ENCODE measurements at regions not wholly inside any gene's neighbourhood (a gene's known extent, or its start where the extent isn't known, plus 50 kb on each side); places are given as distances from the start of the nearest gene placed in this dataset.

DNA sequence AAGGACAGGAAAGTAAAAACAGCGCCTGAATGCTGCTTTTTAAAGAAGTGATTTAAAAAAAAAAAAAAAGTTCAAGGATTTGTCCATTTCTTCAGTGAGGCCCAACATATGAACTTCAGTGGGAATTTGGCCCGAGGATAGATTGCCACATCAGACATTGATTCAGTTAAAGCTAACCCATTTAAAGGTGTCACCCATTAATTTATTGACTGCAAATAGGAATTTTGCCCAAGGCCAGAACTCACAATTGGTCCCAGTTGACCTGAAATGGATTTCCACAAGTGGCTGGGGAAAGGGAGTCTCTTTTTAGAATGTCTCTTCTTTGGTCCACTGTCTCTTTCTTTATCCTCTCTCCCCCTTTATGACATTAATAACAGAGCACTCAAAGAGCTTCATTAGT lies 86.5 kb upstream of the RPL34 start:
- Histone ChIP-seq H3K4me1 (no peaks in the 10 kb centered on the region), H3K27me3 (no peaks in the 10 kb centered on the region), H3K4me3 (no peak overlapping the region), H3K27ac (no peak overlapping the region), H3K36me3 (ENCODE audit: low read depth, missing control alignments) (no peaks in the 10 kb centered on the region), H3K9me3 (no peaks in the 10 kb centered on the region)
- WGBS, 2 donors = 59 to 85% methylated on average over 2 of the region's 2 CpGs
- no peak for DNase-seq
- TF ChIP-seq, protein P1, sequence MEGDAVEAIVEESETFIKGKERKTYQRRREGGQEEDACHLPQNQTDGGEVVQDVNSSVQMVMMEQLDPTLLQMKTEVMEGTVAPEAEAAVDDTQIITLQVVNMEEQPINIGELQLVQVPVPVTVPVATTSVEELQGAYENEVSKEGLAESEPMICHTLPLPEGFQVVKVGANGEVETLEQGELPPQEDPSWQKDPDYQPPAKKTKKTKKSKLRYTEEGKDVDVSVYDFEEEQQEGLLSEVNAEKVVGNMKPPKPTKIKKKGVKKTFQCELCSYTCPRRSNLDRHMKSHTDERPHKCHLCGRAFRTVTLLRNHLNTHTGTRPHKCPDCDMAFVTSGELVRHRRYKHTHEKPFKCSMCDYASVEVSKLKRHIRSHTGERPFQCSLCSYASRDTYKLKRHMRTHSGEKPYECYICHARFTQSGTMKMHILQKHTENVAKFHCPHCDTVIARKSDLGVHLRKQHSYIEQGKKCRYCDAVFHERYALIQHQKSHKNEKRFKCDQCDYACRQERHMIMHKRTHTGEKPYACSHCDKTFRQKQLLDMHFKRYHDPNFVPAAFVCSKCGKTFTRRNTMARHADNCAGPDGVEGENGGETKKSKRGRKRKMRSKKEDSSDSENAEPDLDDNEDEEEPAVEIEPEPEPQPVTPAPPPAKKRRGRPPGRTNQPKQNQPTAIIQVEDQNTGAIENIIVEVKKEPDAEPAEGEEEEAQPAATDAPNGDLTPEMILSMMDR (IDR thresholded peaks at IDR 0.05) = no peak
- no peak for TF ChIP-seq POLR2A (IDR thresholded peaks at IDR 0.05)
- intact Hi-C loops (cut with DNase I; ENCODE audit: low total_unique reads) = no loop called here

DNA sequence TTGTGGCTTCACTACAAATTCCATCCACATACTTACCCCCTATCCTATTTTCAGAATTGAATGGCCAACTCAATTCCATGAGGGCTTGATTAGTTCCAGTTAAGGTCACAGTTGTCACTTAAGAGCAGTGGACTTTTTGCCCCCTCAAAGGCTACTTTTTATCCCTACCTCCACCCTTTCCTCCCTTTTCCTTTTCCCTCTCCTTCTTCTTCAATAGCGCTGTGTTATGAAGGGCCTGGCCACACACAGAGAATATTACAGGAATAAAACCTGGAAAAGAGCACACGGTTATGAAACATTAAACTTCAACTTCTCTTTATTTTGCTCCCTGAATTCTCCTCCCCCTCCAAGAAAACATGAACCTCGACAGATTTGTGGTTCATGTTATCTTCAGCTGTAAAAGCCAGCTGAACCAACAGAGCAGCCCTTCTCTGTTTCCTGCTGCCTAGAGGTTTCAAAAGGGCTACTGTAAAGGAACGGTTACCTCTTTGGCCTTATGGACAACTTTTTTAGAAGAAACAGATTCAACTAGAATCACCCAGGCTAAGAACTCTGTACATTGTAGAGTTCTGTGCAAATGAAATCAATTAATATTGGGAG lies 87.0 kb upstream of the RPL34 start:
- H3K36me3 ChIP-seq (ENCODE audit: low read depth, missing control alignments) = no peaks in the 10 kb centered on the region
- no peaks in the 10 kb centered on the region for H3K4me1 ChIP-seq
- WGBS, 2 donors = 40 to 58% methylated on average over 4 of the region's 4 CpGs
- no peak overlapping the region for H3K27ac ChIP-seq
- H3K27me3 ChIP-seq = no peaks in the 10 kb centered on the region
- no peak for TF ChIP-seq POLR2A (IDR thresholded peaks at IDR 0.05)
- TF ChIP-seq, protein P1 (IDR thresholded peaks at IDR 0.05) = no peak
- no peak for DNase-seq
- intact Hi-C loops (cut with DNase I; ENCODE audit: low total_unique reads) = no loop called here
- H3K9me3 ChIP-seq = no peaks in the 10 kb centered on the region
- H3K4me3 ChIP-seq = no peak overlapping the region

DNA sequence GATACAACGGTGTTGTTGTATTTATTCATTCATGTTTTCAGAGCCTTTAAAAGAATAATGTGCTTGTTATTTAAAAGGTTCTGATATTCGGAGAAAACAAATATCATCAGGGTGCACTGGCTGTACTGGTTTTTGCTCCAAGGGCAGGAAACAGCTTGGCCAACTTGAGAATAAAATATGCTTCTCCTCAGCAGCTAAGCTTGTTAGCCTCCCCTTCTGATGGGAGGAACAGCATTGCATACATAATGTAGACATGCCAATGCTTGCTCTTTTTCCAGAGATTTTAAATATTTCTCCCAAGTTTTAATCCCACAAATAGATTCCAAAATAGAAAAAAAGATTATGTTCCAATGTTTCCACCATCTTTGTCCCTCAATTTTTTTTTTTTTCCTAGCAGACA lies 87.6 kb upstream of the RPL34 start:
- H3K4me1 ChIP-seq = no peaks in the 10 kb centered on the region
- H3K9me3 ChIP-seq = no peaks in the 10 kb centered on the region
- H3K27me3 ChIP-seq = no peaks in the 10 kb centered on the region
- WGBS, 2 donors = 43 to 59% methylated on average over 2 of the region's 2 CpGs
- no peak overlapping the region for H3K27ac ChIP-seq
- intact Hi-C loops (cut with DNase I; ENCODE audit: low total_unique reads) = no loop called here
- no peak for TF ChIP-seq POLR2A (IDR thresholded peaks at IDR 0.05)
- TF ChIP-seq, protein P1 (IDR thresholded peaks at IDR 0.05) = no peak
- H3K4me3 ChIP-seq = no peak overlapping the region
- no peaks in the 10 kb centered on the region for H3K36me3 ChIP-seq (ENCODE audit: low read depth, missing control alignments)
- no peak for DNase-seq

DNA sequence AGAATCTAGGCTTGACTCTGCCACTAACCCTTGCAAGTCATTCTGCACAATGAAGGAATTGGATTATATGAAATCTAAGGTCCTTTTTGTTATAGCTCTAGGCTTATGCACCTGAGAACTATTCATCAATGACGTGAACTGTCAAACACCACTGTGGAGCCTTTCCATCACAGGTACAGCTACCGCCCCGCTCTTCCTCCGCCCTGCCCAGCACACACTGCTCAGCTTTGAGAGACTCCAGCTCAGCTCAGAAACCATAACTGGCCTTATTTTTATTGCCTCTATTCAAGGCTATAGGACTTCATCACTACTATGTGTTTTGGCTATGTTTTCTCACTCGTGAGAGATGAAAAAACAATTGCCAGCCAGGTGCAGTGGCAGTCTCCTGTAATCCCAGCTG lies 88.2 kb upstream of the RPL34 start:
- no peaks in the 10 kb centered on the region for H3K27me3 ChIP-seq
- DNase-seq = no peak
- H3K4me1 ChIP-seq = no peaks in the 10 kb centered on the region
- 78 to 90% methylated on average over 5 of the region's 5 CpGs for WGBS, 2 donors
- H3K27ac ChIP-seq = no peak overlapping the region
- no peaks in the 10 kb centered on the region for H3K9me3 ChIP-seq
- H3K4me3 ChIP-seq = no peak overlapping the region
- intact Hi-C loops (cut with DNase I; ENCODE audit: low total_unique reads) = no loop called here
- H3K36me3 ChIP-seq (ENCODE audit: low read depth, missing control alignments) = no peaks in the 10 kb centered on the region
- TF ChIP-seq, protein P1 (IDR thresholded peaks at IDR 0.05) = no peak
- no peak for TF ChIP-seq POLR2A (IDR thresholded peaks at IDR 0.05)

DNA sequence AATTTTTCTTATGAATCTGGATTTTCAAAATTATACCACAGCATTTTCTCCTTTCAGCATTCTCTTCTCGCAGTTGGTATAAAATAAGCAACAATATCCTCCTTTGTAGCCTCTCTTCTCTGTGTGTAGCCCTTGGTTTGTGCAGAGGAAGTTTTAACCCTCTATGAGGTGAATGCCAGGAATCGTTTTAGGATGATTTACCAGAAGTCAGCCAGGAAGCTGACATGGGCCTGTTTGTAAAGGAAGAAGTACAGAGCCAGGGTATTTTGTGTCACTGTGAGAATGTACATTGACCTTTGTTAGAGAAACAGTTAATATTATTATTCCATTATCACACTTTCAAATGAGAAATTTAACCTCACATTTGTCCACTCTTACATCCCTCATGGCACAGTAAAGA lies 88.9 kb upstream of the RPL34 start:
- no peak for TF ChIP-seq POLR2A (IDR thresholded peaks at IDR 0.05)
- TF ChIP-seq, protein P1 (IDR thresholded peaks at IDR 0.05) = no peak
- Histone ChIP-seq H3K4me1 (no peaks in the 10 kb centered on the region), H3K36me3 (ENCODE audit: low read depth, missing control alignments) (no peaks in the 10 kb centered on the region), H3K9me3 (no peaks in the 10 kb centered on the region), H3K4me3 (no peak overlapping the region), H3K27me3 (no peaks in the 10 kb centered on the region), H3K27ac (no peak overlapping the region)
- intact Hi-C loops (cut with DNase I; ENCODE audit: low total_unique reads) = no loop called here
- WGBS, 2 donors = 68 to 81% methylated on average over 2 of the region's 2 CpGs
- no peak for DNase-seq

Data from testis (tissue), 2 donors.